ENCODE measurements at regions not wholly inside any gene's neighbourhood (a gene's known extent, or its start where the extent isn't known, plus 50 kb on each side); places are given as distances from the start of the nearest gene placed in this dataset.
"Not testable (repeated sequence)": the region's sequence is repeated elsewhere in the genome, so short reads cannot be mapped to it uniquely, and the experiment has no call there.

- DNase-seq (ENCODE audit: low read depth), result no peak
Measured at GRCh38 chr1:238767321-238767720, 619.0 kb upstream of the CHRM3 start.

- no peak for DNase-seq (ENCODE audit: low read depth)
Measured at GRCh38 chr1:238764779-238765178, 621.6 kb upstream of the CHRM3 start.

GRCh38 chr1:238753252-238753651 is 633.1 kb upstream of the CHRM3 start:
- DNase-seq (ENCODE audit: low read depth), result no peak

- DNase-seq (ENCODE audit: low read depth), result no peak
Measured at GRCh38 chr1:238752327-238752726, 634.0 kb upstream of the CHRM3 start.

- DNase-seq (ENCODE audit: low read depth), result no peak
Measured at GRCh38 chr1:238745069-238745468, 641.3 kb upstream of the CHRM3 start.

GRCh38 chr1:238738892-238739291 is 647.5 kb upstream of the CHRM3 start:
- DNase-seq (ENCODE audit: low read depth), result peak; percentile 1

- DNase-seq (ENCODE audit: low read depth), result no peak
Measured at GRCh38 chr1:238727670-238728069, 658.7 kb upstream of the CHRM3 start.

- no peak for DNase-seq (ENCODE audit: low read depth)
Measured at GRCh38 chr1:238722812-238723211, 663.6 kb upstream of the CHRM3 start.

GRCh38 chr1:238710697-238711096 is 675.7 kb upstream of the CHRM3 start:
- DNase-seq (ENCODE audit: low read depth), result no peak

GRCh38 chr1:238701024-238701423 is 685.3 kb upstream of the CHRM3 start:
- DNase-seq (ENCODE audit: low read depth), result no peak

GRCh38 chr1:238690415-238690814 is 696.0 kb upstream of the CHRM3 start:
- DNase-seq (ENCODE audit: low read depth), result no peak

GRCh38 chr1:238684576-238684975 is 701.8 kb upstream of the CHRM3 start:
- not testable (repeated sequence) for DNase-seq (ENCODE audit: low read depth)

GRCh38 chr1:238681451-238681850 is 704.9 kb upstream of the CHRM3 start:
- no peak for DNase-seq (ENCODE audit: low read depth)

- no peak for DNase-seq (ENCODE audit: low read depth)
Measured at GRCh38 chr1:238681021-238681420, 705.3 kb upstream of the CHRM3 start.

GRCh38 chr1:238677567-238677966 is 708.8 kb upstream of the CHRM3 start:
- no peak for DNase-seq (ENCODE audit: low read depth)

GRCh38 chr1:238675221-238675620 is 711.1 kb upstream of the CHRM3 start:
- DNase-seq (ENCODE audit: low read depth), result no peak

- no peak for DNase-seq (ENCODE audit: low read depth)
Measured at GRCh38 chr1:238674316-238674715, 712.1 kb upstream of the CHRM3 start.

GRCh38 chr1:238673561-238673960 is 712.8 kb upstream of the CHRM3 start:
- DNase-seq (ENCODE audit: low read depth), result no peak

- DNase-seq (ENCODE audit: low read depth), result no peak
Measured at GRCh38 chr1:238672806-238673205, 713.6 kb upstream of the CHRM3 start.

GRCh38 chr1:238672262-238672661 is 714.1 kb upstream of the CHRM3 start:
- no peak for DNase-seq (ENCODE audit: low read depth)

- no peak for DNase-seq (ENCODE audit: low read depth)
Measured at GRCh38 chr1:238664139-238664538, 722.2 kb upstream of the CHRM3 start.

GRCh38 chr1:238660849-238661248 is 725.5 kb upstream of the CHRM3 start:
- DNase-seq (ENCODE audit: low read depth), result no peak

GRCh38 chr1:238658763-238659162 is 727.6 kb upstream of the CHRM3 start:
- DNase-seq (ENCODE audit: low read depth), result no peak

- no peak for DNase-seq (ENCODE audit: low read depth)
Measured at GRCh38 chr1:238653693-238654321, 732.6 kb upstream of the CHRM3 start.

Measured in forelimb muscle (tissue), 1 donor.